ENCODE measurements at regions not wholly inside any gene's neighbourhood (a gene's known extent, or its start where the extent isn't known, plus 50 kb on each side); places are given as distances from the start of the nearest gene placed in this dataset.

- no peak for TF ChIP-seq POLR2A (IDR thresholded peaks at IDR 0.05; ENCODE audit: low read length)
- TF ChIP-seq GATA1 (IDR thresholded peaks at IDR 0.05; ENCODE audit: low read depth, low read length): no peak
Measured at GRCh38 chr14:83290447-83290846, 1756.8 kb upstream of the SEL1L start.

Data from erythroblast (primary cell).